ENCODE measurements at regions not wholly inside any gene's neighbourhood (a gene's known extent, or its start where the extent isn't known, plus 50 kb on each side); places are given as distances from the start of the nearest gene placed in this dataset.

GRCh38 chr2:10520154-10520553 lies 72.0 kb upstream of the ODC1 start:
- Mint-ChIP-seq H3K27ac (no peak overlapping the region), H3K4me3 (no peak overlapping the region), H3K9me3 (ENCODE audit: low read depth) (peaks cover 11% of the 10 kb centered on the region), H3K4me1 (no peaks in the 10 kb centered on the region), H3K27me3 (no peaks in the 10 kb centered on the region), H3K36me3 (peaks cover 6% of the 10 kb centered on the region)
- no peak for DNase-seq
- CTCF ChIA-PET: interaction anchor here (0.8 kb wide), 1 partner anchor 16 kb away, joined by 3 read pairs; no protein-coding TSS in a partner anchor
- no peak for ATAC-seq

- ATAC-seq: no peak
- CTCF ChIA-PET: no interaction called here
These were observed 71.2 kb upstream of the ODC1 start for GRCh38 chr2:10519394-10519740.

GRCh38 chr2:10518470-10519393 lies 70.6 kb upstream of the ODC1 start:
- peaks cover 14% of the 10 kb centered on the region for H3K9me3 Mint-ChIP-seq (ENCODE audit: low read depth)
- H3K27ac Mint-ChIP-seq: no peak overlapping the region
- H3K27me3 Mint-ChIP-seq: no peaks in the 10 kb centered on the region
- CTCF ChIA-PET: no interaction called here
- peaks cover 8% of the 10 kb centered on the region for H3K36me3 Mint-ChIP-seq
- ATAC-seq (no peak), DNase-seq (no peak)
- H3K4me3 Mint-ChIP-seq: no peak overlapping the region
- no peaks in the 10 kb centered on the region for H3K4me1 Mint-ChIP-seq

More at GRCh38 chr2:10519394-10519740, 71.2 kb upstream of the ODC1 start:
- Mint-ChIP-seq H3K27ac (no peak overlapping the region), H3K36me3 (peaks cover 8% of the 10 kb centered on the region), H3K4me1 (no peaks in the 10 kb centered on the region), H3K4me3 (no peak overlapping the region), H3K9me3 (ENCODE audit: low read depth) (peaks cover 14% of the 10 kb centered on the region), H3K27me3 (no peaks in the 10 kb centered on the region)
- no peak for DNase-seq

GRCh38 chr2:10517351-10518043 lies 69.4 kb upstream of the ODC1 start:
- ATAC-seq (no peak), DNase-seq (no peak)
- Mint-ChIP-seq H3K27me3 (no peaks in the 10 kb centered on the region), H3K4me1 (no peaks in the 10 kb centered on the region), H3K9me3 (ENCODE audit: low read depth) (peaks cover 14% of the 10 kb centered on the region), H3K27ac (no peak overlapping the region), H3K4me3 (no peak overlapping the region), H3K36me3 (peaks cover 8% of the 10 kb centered on the region)
- CTCF ChIA-PET: no interaction called here

GRCh38 chr2:10515887-10516286 lies 67.8 kb upstream of the ODC1 start:
- Mint-ChIP-seq H3K27ac (no peak overlapping the region), H3K4me1 (no peaks in the 10 kb centered on the region), H3K36me3 (peaks cover 8% of the 10 kb centered on the region), H3K4me3 (no peak overlapping the region), H3K27me3 (peaks cover 7% of the 10 kb centered on the region), H3K9me3 (ENCODE audit: low read depth) (peaks cover 14% of the 10 kb centered on the region)
- CTCF ChIA-PET: no interaction called here
- no peak for DNase-seq
- no peak for ATAC-seq

GRCh38 chr2:10514743-10515142 lies 66.6 kb upstream of the ODC1 start:
- CTCF ChIA-PET: no interaction called here
- Mint-ChIP-seq H3K4me1 (no peaks in the 10 kb centered on the region), H3K27ac (no peak overlapping the region), H3K27me3 (peaks cover 11% of the 10 kb centered on the region), H3K36me3 (peaks cover 8% of the 10 kb centered on the region), H3K9me3 (ENCODE audit: low read depth) (peaks cover 14% of the 10 kb centered on the region), H3K4me3 (no peak overlapping the region)
- DNase-seq (no peak), ATAC-seq (no peak)

- ATAC-seq (no peak), DNase-seq (no peak)
- Mint-ChIP-seq H3K36me3 (peaks cover 8% of the 10 kb centered on the region), H3K4me1 (no peaks in the 10 kb centered on the region), H3K27ac (no peak overlapping the region), H3K4me3 (no peak overlapping the region), H3K9me3 (ENCODE audit: low read depth) (peaks cover 14% of the 10 kb centered on the region), H3K27me3 (peaks cover 11% of the 10 kb centered on the region)
- CTCF ChIA-PET: no interaction called here
These were observed 66.1 kb upstream of the ODC1 start for GRCh38 chr2:10514273-10514672.

- Mint-ChIP-seq H3K4me3 (no peak overlapping the region), H3K27me3 (peaks cover 11% of the 10 kb centered on the region), H3K4me1 (no peaks in the 10 kb centered on the region), H3K36me3 (peaks cover 8% of the 10 kb centered on the region), H3K27ac (no peak overlapping the region), H3K9me3 (ENCODE audit: low read depth) (peaks cover 14% of the 10 kb centered on the region)
- DNase-seq: no peak
- CTCF ChIA-PET: no interaction called here
- ATAC-seq: no peak
These were observed 65.1 kb upstream of the ODC1 start for GRCh38 chr2:10513201-10513600.

GRCh38 chr2:10508038-10508437 lies 59.9 kb upstream of the ODC1 start:
- no peaks in the 10 kb centered on the region for H3K36me3 Mint-ChIP-seq
- no peak overlapping the region for H3K27ac Mint-ChIP-seq
- DNase-seq (no peak), ATAC-seq (no peak)
- CTCF ChIA-PET: no interaction called here
- no peaks in the 10 kb centered on the region for H3K9me3 Mint-ChIP-seq (ENCODE audit: low read depth)
- H3K4me1 Mint-ChIP-seq: no peaks in the 10 kb centered on the region
- no peak overlapping the region for H3K4me3 Mint-ChIP-seq
- peaks cover 14% of the 10 kb centered on the region for H3K27me3 Mint-ChIP-seq

GRCh38 chr2:10507106-10507505 lies 59.0 kb upstream of the ODC1 start:
- H3K4me3 Mint-ChIP-seq: no peak overlapping the region
- DNase-seq: no peak
- H3K27ac Mint-ChIP-seq: no peak overlapping the region
- CTCF ChIA-PET: no interaction called here
- ATAC-seq: no peak
- H3K9me3 Mint-ChIP-seq (ENCODE audit: low read depth): no peaks in the 10 kb centered on the region
- no peaks in the 10 kb centered on the region for H3K36me3 Mint-ChIP-seq
- H3K27me3 Mint-ChIP-seq: peaks cover 14% of the 10 kb centered on the region
- H3K4me1 Mint-ChIP-seq: no peaks in the 10 kb centered on the region

- H3K27me3 Mint-ChIP-seq: peaks cover 7% of the 10 kb centered on the region
- no peaks in the 10 kb centered on the region for H3K4me1 Mint-ChIP-seq
- H3K4me3 Mint-ChIP-seq: no peak overlapping the region
- no peaks in the 10 kb centered on the region for H3K36me3 Mint-ChIP-seq
- no peaks in the 10 kb centered on the region for H3K9me3 Mint-ChIP-seq (ENCODE audit: low read depth)
- no peak overlapping the region for H3K27ac Mint-ChIP-seq
- no peak for ATAC-seq
- CTCF ChIA-PET: interaction anchor here (1.2 kb wide), 1 partner anchor 433 kb away, joined by 4 read pairs; no protein-coding TSS in a partner anchor
- DNase-seq: no peak
These were observed 57.1 kb upstream of the ODC1 start for GRCh38 chr2:10504994-10505820.

GRCh38 chr2:10504370-10504993 lies 56.4 kb upstream of the ODC1 start:
- no peak for DNase-seq
- no peak for ATAC-seq
- CTCF ChIA-PET: interaction anchor here (1.0 to 1.2 kb wide), 3 partner anchors 10 to 433 kb away, joined by 3 to 4 read pairs (median 3); no protein-coding TSS in a partner anchor
- H3K27me3 Mint-ChIP-seq: peaks cover 3% of the 10 kb centered on the region
- no peak overlapping the region for H3K27ac Mint-ChIP-seq
- H3K9me3 Mint-ChIP-seq (ENCODE audit: low read depth): no peaks in the 10 kb centered on the region
- H3K4me1 Mint-ChIP-seq: no peaks in the 10 kb centered on the region
- H3K4me3 Mint-ChIP-seq: no peak overlapping the region
- H3K36me3 Mint-ChIP-seq: no peaks in the 10 kb centered on the region

- H3K27ac Mint-ChIP-seq: no peak overlapping the region
- CTCF ChIA-PET: no interaction called here
- peaks cover 5% of the 10 kb centered on the region for H3K4me1 Mint-ChIP-seq
- no peak for ATAC-seq
- no peak for DNase-seq
- peaks cover 14% of the 10 kb centered on the region for H3K27me3 Mint-ChIP-seq
- no peak overlapping the region for H3K4me3 Mint-ChIP-seq
- no peaks in the 10 kb centered on the region for H3K36me3 Mint-ChIP-seq
- no peaks in the 10 kb centered on the region for H3K9me3 Mint-ChIP-seq (ENCODE audit: low read depth)
These were observed 54.6 kb upstream of the ODC1 start for GRCh38 chr2:10502803-10503107.
